ENCODE measurements at regions not wholly inside any gene's neighbourhood (a gene's known extent, or its start where the extent isn't known, plus 50 kb on each side); places are given as distances from the start of the nearest gene placed in this dataset.

GRCh38 chr16:73219176-73219575 is 171.2 kb upstream of the ZFHX3 start:
- TF ChIP-seq BHLHE40 (IDR thresholded peaks at IDR 0.05; ENCODE audit: low read depth, low read length) (no peak), RFX5 (IDR thresholded peaks at IDR 0.05; ENCODE audit: low read depth, low read length) (no peak), CTCF (conservative IDR thresholded peaks at IDR 0.05; ENCODE audit: low read depth, low read length) (no peak), MXI1 (IDR thresholded peaks at IDR 0.05; ENCODE audit: borderline replicate concordance, low read depth, low read length) (no peak), SMC3 (IDR thresholded peaks at IDR 0.05; ENCODE audit: low read depth, low read length) (no peak), POLR2A (IDR thresholded peaks at IDR 0.05; ENCODE audit: low read depth, low read length) (no peak)
